Smooth muscle cell (in vitro differentiated cells): ENCODE measurements at regions not wholly inside any gene's neighbourhood (a gene's known extent, or its start where the extent isn't known, plus 50 kb on each side); places are given as distances from the start of the nearest gene placed in this dataset.

Source experiments
- DNase-seq: peaks from one replicate; lab custom pipeline; 2025; ENCODE audit not compliant: unreplicated experiment; lab: John Stamatoyannopoulos, UW
- H2AFZ ChIP-seq: fragments of 200-600 bp; sonication (generic); 2 replicates; pipeline ENCODE4 v1.6.0; 2016; ENCODE audit warnings: antibody characterized with exemption, low read depth, mild to moderate bottlenecking
- H3F3A ChIP-seq: fragments of 200-600 bp; sonication (generic); 2 replicates; pipeline ENCODE4 v1.6.0; 2017; ENCODE audit warnings: antibody characterized with exemption, low read depth
- H3K27ac ChIP-seq: fragments of 200-600 bp; sonication (generic); 2 replicates; pipeline ENCODE4 v1.5.1; 2016; ENCODE audit warnings: low read depth, mild to moderate bottlenecking
- H3K27me3 ChIP-seq: fragments of 200-600 bp; sonication (generic); 2 replicates; pipeline ENCODE4 v1.6.1; 2016; ENCODE audit warnings: low read depth, mild to moderate bottlenecking
- H3K36me3 ChIP-seq: fragments of 200-600 bp; sonication (generic); 2 replicates; pipeline ENCODE4 v1.5.1; 2016; ENCODE audit warnings: low read depth
- H3K4me1 ChIP-seq: fragments of 200-600 bp; sonication (generic); 2 replicates; pipeline ENCODE4 v1.5.1; 2016; ENCODE audit warnings: low read depth
- H3K4me2 ChIP-seq: fragments of 200-600 bp; sonication (generic); 2 replicates; pipeline ENCODE4 v1.6.0; 2016; ENCODE audit warnings: mild to moderate bottlenecking
- H3K4me3 ChIP-seq: fragments of 200-600 bp; sonication (generic); 2 replicates; pipeline ENCODE4 v1.5.1; 2016; ENCODE audit warnings: mild to moderate bottlenecking
- H3K79me2 ChIP-seq: fragments of 200-600 bp; sonication (generic); 2 replicates; pipeline ENCODE4 v1.6.0; 2016; ENCODE audit warnings: low read depth, mild to moderate bottlenecking
- H3K9ac ChIP-seq: fragments of 200-600 bp; sonication (generic); 2 replicates; pipeline ENCODE4 v1.6.0; 2016; ENCODE audit warnings: low read depth
- H3K9me3 ChIP-seq: fragments of 200-600 bp; sonication (generic); replicated peaks from 2 replicates; pipeline ENCODE4 v1.5.1; 2016; ENCODE audit warnings: low read depth
- H4K20me1 ChIP-seq: fragments of 200-600 bp; sonication (generic); 2 replicates; pipeline ENCODE4 v1.6.0; 2016; ENCODE audit warnings: low read depth
- WGBS: methylation state at CpG from one replicate; pipeline ENCODE4 v1.1.7; 2016; ENCODE audit warnings: low lambda C conversion rate; 5-methylcytosine and 5-hydroxymethylcytosine counted together
- TF ChIP-seq, protein P1 (sequence below): fragments of 200-600 bp; sonication (generic); IDR thresholded peaks from 2 replicates; pipeline ENCODE4 v1.5.1; 2017; ENCODE audit warnings: borderline replicate concordance, mild to moderate bottlenecking, antibody characterized with exemption; ENCODE audit not compliant: insufficient read depth, poor library complexity, severe bottlenecking

DNA sequence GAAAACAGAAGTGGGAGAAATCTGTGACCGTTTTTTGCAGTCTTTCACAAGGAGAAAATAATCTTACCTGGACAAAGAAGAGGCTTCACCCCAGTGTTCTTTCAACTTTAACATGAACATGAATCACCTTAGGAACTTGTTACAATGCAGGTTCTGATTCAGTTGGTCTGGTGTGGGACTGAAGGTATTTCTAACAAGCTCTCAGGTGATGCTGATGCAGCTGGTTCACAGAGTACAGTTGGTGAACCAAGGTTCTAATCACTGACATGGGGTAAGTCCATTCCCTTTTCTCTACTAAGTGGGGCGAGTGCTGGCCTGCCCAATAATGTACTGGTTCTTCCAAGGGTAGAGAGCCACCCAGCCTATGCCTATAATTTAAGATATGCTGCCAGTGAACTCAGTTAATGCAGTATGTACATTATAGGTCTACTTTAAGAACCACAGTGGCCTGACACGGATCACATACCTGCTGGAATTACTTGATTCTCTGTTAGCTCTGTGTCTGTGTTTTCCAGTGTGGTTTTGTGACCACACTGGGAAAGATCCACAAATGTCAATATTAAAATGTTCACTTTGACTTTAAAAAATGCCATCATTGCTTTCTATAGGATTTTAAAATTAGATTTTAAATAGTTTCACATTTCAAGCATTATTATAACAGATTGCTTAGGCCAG lies 304.1 kb downstream of the ZNF621 start:
- no peaks in the 10 kb centered on the region for H3K4me1 ChIP-seq
- no peak overlapping the region for H3K4me2 ChIP-seq
- no peak overlapping the region for H2AFZ ChIP-seq
- H3F3A ChIP-seq, result no peaks in the 10 kb centered on the region
- no peaks in the 10 kb centered on the region for H4K20me1 ChIP-seq
- TF ChIP-seq, protein P1, sequence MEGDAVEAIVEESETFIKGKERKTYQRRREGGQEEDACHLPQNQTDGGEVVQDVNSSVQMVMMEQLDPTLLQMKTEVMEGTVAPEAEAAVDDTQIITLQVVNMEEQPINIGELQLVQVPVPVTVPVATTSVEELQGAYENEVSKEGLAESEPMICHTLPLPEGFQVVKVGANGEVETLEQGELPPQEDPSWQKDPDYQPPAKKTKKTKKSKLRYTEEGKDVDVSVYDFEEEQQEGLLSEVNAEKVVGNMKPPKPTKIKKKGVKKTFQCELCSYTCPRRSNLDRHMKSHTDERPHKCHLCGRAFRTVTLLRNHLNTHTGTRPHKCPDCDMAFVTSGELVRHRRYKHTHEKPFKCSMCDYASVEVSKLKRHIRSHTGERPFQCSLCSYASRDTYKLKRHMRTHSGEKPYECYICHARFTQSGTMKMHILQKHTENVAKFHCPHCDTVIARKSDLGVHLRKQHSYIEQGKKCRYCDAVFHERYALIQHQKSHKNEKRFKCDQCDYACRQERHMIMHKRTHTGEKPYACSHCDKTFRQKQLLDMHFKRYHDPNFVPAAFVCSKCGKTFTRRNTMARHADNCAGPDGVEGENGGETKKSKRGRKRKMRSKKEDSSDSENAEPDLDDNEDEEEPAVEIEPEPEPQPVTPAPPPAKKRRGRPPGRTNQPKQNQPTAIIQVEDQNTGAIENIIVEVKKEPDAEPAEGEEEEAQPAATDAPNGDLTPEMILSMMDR, result no peak
- H3K79me2 ChIP-seq, result no peaks in the 10 kb centered on the region
- no peak overlapping the region for H3K4me3 ChIP-seq
- no peak overlapping the region for H3K9ac ChIP-seq
- H3K9me3 ChIP-seq, result no peaks in the 10 kb centered on the region
- peak overlapping the region; percentile 60 for H3K27ac ChIP-seq
- 79% methylated on average over 3 of the region's 3 CpGs for WGBS
- DNase-seq, result no peak
- H3K27me3 ChIP-seq, result no peaks in the 10 kb centered on the region
- H3K36me3 ChIP-seq, result no peaks in the 10 kb centered on the region

DNA sequence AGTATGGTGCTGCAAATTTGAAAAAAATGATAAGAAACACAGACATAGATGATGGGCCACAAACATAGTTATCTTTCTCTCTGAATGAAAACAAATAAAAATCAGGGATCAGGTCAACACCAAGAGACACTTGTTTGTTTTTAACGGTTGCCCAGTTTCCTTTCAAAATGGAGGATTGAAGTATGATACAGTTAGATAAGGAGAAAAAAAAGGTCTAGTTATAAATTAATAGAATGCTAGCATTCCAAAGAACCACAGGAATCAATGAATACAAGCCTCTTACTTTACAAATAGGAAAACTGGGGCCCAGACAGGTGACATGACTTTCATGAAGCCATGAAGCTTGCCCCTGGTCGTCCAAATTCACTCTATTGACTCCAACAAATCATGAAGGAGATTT lies 305.1 kb downstream of the ZNF621 start:
- Histone ChIP-seq H3K9ac (no peak overlapping the region), H3K4me1 (no peaks in the 10 kb centered on the region), H3K4me3 (no peak overlapping the region), H3K79me2 (no peaks in the 10 kb centered on the region), H3K27me3 (no peaks in the 10 kb centered on the region), H3K27ac (no peak overlapping the region), H3K4me2 (no peak overlapping the region), H3F3A (no peaks in the 10 kb centered on the region), H3K36me3 (no peaks in the 10 kb centered on the region), H2AFZ (no peak overlapping the region), H3K9me3 (no peaks in the 10 kb centered on the region), H4K20me1 (no peaks in the 10 kb centered on the region)
- DNase-seq, result no peak
- 95% methylated on average over 2 of the region's 2 CpGs for WGBS
- TF ChIP-seq, protein P1, result no peak

DNA sequence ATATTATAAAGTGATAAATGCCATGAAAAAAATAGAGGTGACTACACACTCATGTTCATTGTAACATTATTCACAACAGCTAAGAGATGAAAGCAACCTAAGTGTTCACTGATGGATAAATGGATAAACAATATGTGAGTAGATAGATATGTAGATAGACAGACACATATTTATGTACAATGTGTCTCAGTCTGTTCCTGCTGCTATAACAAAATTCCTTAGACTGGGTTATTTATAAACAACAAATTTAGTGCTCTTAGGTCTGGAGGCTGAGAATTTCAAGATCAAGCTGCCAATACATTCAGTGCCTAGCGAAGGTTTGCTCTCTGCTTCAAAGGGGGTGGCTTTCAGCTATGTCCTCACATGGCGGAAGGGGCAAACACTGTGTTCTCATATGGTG lies 312.5 kb downstream of the ZNF621 start:
- Histone ChIP-seq H3K9ac (no peak overlapping the region), H3K4me3 (no peak overlapping the region), H3K27ac (no peak overlapping the region), H4K20me1 (no peaks in the 10 kb centered on the region), H3K36me3 (no peaks in the 10 kb centered on the region), H3K9me3 (no peaks in the 10 kb centered on the region), H3K27me3 (no peaks in the 10 kb centered on the region), H3K4me2 (no peak overlapping the region), H2AFZ (no peak overlapping the region), H3K4me1 (no peaks in the 10 kb centered on the region), H3K79me2 (no peaks in the 10 kb centered on the region), H3F3A (no peaks in the 10 kb centered on the region)
- TF ChIP-seq, protein P1, result no peak
- 98% methylated on average over 2 of the region's 2 CpGs for WGBS
- no peak for DNase-seq

DNA sequence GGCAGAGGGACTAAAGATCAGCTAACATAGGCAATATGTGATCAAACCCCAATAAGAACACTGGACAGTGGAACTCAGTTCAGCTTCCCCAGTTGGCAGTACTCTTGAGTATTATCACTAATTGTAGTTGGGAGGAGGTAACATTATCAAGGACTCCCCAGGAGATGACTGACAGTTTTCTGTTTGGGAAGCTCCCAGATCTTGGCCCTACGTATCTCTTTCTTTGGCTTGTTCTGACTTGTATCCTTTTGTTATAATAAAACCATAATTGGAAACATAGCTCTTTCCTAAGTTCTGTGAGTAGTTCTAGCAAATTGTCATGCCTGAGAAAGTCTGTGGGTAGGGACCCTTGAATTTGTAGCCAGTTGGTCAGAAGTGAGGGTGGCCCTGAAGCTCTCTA lies 316.4 kb downstream of the ZNF621 start:
- TF ChIP-seq, protein P1, result no peak
- H3K36me3 ChIP-seq, result no peaks in the 10 kb centered on the region
- no peaks in the 10 kb centered on the region for H3K79me2 ChIP-seq
- H3K27me3 ChIP-seq, result no peaks in the 10 kb centered on the region
- no peaks in the 10 kb centered on the region for H4K20me1 ChIP-seq
- H2AFZ ChIP-seq, result no peak overlapping the region
- no peak overlapping the region for H3K27ac ChIP-seq
- H3K9ac ChIP-seq, result no peak overlapping the region
- DNase-seq, result no peak
- H3K4me1 ChIP-seq, result peaks cover 6% of the 10 kb centered on the region
- H3K9me3 ChIP-seq, result no peaks in the 10 kb centered on the region
- peaks cover 6% of the 10 kb centered on the region for H3F3A ChIP-seq
- no peak overlapping the region for H3K4me3 ChIP-seq
- no peak overlapping the region for H3K4me2 ChIP-seq
- WGBS, result 82% methylated on average over 1 of the region's 1 CpG
